ENCODE measurements at regions not wholly inside any gene's neighbourhood (a gene's known extent, or its start where the extent isn't known, plus 50 kb on each side); places are given as distances from the start of the nearest gene placed in this dataset.

GRCh38 chr13:80226645-80227044 lies 114.3 kb downstream of the SPRY2 start:
- TF ChIP-seq TAF1 (IDR thresholded peaks at IDR 0.05; ENCODE audit: borderline replicate concordance, insufficient read depth, low read length) (no peak), POLR2AphosphoS5 (IDR thresholded peaks at IDR 0.05; ENCODE audit: low read depth, low read length) (no peak), REST (IDR thresholded peaks at IDR 0.05; ENCODE audit: insufficient read depth in 1 of 2, low read depth in 2 of 2, low read length in 2 of 2) (no peak), SIN3A (IDR thresholded peaks at IDR 0.05; ENCODE audit: borderline replicate concordance, insufficient read depth, low read length) (no peak), FOXP2 (optimal IDR thresholded peaks at IDR 0.05; ENCODE audit: borderline replicate concordance, extremely low read depth, extremely low read length, insufficient read depth) (no peak)

All from PFSK-1 (cell line).